ENCODE measurements at regions not wholly inside any gene's neighbourhood (a gene's known extent, or its start where the extent isn't known, plus 50 kb on each side); places are given as distances from the start of the nearest gene placed in this dataset.

DNA sequence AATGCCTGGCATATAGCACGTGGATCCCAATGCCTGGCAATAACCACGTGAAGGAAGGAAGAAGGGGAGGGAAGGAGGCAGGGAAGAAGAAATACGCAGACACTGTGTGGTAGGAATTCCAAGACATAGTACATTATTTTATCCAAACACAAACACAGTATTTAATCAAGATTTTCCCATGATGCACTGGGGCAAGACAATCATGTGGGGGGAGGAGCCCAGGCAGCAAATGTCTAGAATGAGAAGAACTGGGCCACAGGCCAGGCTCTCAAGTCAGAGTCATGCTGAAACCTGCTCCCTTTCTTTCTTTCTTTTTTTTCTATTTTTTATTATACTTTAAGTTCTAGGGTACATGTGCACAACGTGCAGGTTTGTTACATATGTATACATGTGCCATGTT, 717.9 kb downstream of the UQCRFS1 start:
- TF ChIP-seq, protein P1, sequence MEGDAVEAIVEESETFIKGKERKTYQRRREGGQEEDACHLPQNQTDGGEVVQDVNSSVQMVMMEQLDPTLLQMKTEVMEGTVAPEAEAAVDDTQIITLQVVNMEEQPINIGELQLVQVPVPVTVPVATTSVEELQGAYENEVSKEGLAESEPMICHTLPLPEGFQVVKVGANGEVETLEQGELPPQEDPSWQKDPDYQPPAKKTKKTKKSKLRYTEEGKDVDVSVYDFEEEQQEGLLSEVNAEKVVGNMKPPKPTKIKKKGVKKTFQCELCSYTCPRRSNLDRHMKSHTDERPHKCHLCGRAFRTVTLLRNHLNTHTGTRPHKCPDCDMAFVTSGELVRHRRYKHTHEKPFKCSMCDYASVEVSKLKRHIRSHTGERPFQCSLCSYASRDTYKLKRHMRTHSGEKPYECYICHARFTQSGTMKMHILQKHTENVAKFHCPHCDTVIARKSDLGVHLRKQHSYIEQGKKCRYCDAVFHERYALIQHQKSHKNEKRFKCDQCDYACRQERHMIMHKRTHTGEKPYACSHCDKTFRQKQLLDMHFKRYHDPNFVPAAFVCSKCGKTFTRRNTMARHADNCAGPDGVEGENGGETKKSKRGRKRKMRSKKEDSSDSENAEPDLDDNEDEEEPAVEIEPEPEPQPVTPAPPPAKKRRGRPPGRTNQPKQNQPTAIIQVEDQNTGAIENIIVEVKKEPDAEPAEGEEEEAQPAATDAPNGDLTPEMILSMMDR (conservative IDR thresholded peaks at IDR 0.05 in 1 of 2, IDR thresholded peaks at IDR 0.05 in 1 of 2; ENCODE audit: extremely low read depth in 1 of 2, insufficient read depth in 1 of 2, low read depth in 1 of 2, low read length in 2 of 2), result no peak
- TF ChIP-seq EZH2 (IDR thresholded peaks at IDR 0.05; ENCODE audit: borderline replicate concordance, low read length), result no peak

All from mammary epithelial cell (primary cell).